ENCODE measurements at regions not wholly inside any gene's neighbourhood (a gene's known extent, or its start where the extent isn't known, plus 50 kb on each side); places are given as distances from the start of the nearest gene placed in this dataset.
A peak's percentile ranks its signal among the peaks of the same experiment; 100 is the strongest.

DNA sequence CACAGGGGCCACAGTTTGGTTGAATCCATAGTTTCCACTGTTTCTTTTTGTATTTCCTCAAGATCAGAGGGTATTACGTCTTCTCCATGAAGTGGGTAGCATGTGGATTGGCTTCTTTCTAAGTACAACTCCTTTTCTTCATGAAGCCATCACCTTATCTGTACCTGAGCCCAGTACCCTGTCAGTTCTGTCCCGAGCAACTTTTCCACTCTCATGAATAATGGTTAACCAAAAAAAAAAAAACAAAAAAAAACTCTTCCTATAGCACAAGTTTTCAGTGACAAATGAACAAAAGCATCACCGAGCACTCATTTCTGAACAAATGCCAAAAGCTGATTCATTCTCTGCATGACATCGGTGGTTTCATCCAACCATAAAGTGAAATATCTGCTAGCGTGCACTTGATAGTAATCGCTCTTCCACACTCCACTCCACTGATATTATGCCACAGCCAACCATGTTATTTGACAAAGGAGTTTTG lies 53.0 kb upstream of the CCDC150 start:
- peak; percentile 91 for DNase-seq (ENCODE audit: low spot score)

DNA sequence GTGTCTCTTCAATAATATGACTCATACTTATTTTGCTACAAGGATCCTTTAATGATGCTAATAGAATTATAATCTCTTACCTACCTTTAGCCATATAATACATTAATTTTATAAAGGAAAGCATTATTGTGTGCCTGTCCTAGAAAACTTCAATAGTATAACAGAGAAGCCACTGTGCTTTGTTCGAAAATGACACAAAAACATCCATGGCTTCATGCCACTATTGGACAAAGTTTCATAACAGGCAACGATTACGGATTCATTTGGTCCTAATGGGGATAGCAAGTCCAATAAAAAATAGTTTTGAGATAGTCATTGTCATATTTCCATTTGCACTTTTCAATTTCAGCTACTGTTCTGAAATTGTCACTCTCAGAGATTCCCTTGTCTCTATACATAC lies 52.5 kb upstream of the CCDC150 start:
- no peak for DNase-seq (ENCODE audit: low spot score)

- no peak for DNase-seq (ENCODE audit: low spot score)
Measured at GRCh38 chr2:196587739-196588138, 51.8 kb upstream of the CCDC150 start.

- DNase-seq (ENCODE audit: low spot score), result no peak
Measured at GRCh38 chr2:196589419-196589818, 50.1 kb upstream of the CCDC150 start.

Measured in A172 (cell line).